ENCODE measurements at regions not wholly inside any gene's neighbourhood (a gene's known extent, or its start where the extent isn't known, plus 50 kb on each side); places are given as distances from the start of the nearest gene placed in this dataset.

- Mint-ChIP-seq H3K9me3 (peaks cover 3% of the 10 kb centered on the region), H3K27me3 (ENCODE audit: low read depth) (no peaks in the 10 kb centered on the region), H3K4me3 (no peak overlapping the region), H3K36me3 (ENCODE audit: low read depth) (no peaks in the 10 kb centered on the region), H3K4me1 (ENCODE audit: low read depth) (no peaks in the 10 kb centered on the region), H3K27ac (no peak overlapping the region)
- intact Hi-C loops (cut with micrococcal nuclease), result no loop called here
- DNase-seq, result no peak
- CTCF ChIA-PET, result no interaction called here
Measured at GRCh38 chr18:52280702-52281101, 59.3 kb upstream of the DCC start.

GRCh38 chr18:52283927-52284326 lies 56.1 kb upstream of the DCC start:
- intact Hi-C loops (cut with micrococcal nuclease), result no loop called here
- Mint-ChIP-seq H3K4me1 (ENCODE audit: low read depth) (no peaks in the 10 kb centered on the region), H3K4me3 (no peak overlapping the region), H3K9me3 (peaks cover 3% of the 10 kb centered on the region), H3K36me3 (ENCODE audit: low read depth) (no peaks in the 10 kb centered on the region), H3K27ac (no peak overlapping the region), H3K27me3 (ENCODE audit: low read depth) (no peaks in the 10 kb centered on the region)
- CTCF ChIA-PET, result interaction anchor here (0.6 kb wide), 1 partner anchor 1281 kb away, joined by 3 read pairs; no protein-coding TSS in a partner anchor
- DNase-seq, result no peak

GRCh38 chr18:52286675-52287074 lies 53.3 kb upstream of the DCC start:
- H3K27me3 Mint-ChIP-seq (ENCODE audit: low read depth), result no peaks in the 10 kb centered on the region
- CTCF ChIA-PET, result no interaction called here
- H3K9me3 Mint-ChIP-seq, result no peaks in the 10 kb centered on the region
- no peak for DNase-seq
- intact Hi-C loops (cut with micrococcal nuclease), result no loop called here
- H3K4me1 Mint-ChIP-seq (ENCODE audit: low read depth), result no peaks in the 10 kb centered on the region
- no peak overlapping the region for H3K27ac Mint-ChIP-seq
- no peak overlapping the region for H3K4me3 Mint-ChIP-seq
- H3K36me3 Mint-ChIP-seq (ENCODE audit: low read depth), result no peaks in the 10 kb centered on the region

- H3K4me3 Mint-ChIP-seq, result no peak overlapping the region
- no peaks in the 10 kb centered on the region for H3K4me1 Mint-ChIP-seq (ENCODE audit: low read depth)
- H3K27ac Mint-ChIP-seq, result no peak overlapping the region
- H3K9me3 Mint-ChIP-seq, result no peaks in the 10 kb centered on the region
- CTCF ChIA-PET, result no interaction called here
- no peaks in the 10 kb centered on the region for H3K27me3 Mint-ChIP-seq (ENCODE audit: low read depth)
- no peaks in the 10 kb centered on the region for H3K36me3 Mint-ChIP-seq (ENCODE audit: low read depth)
- no peak for DNase-seq
- intact Hi-C loops (cut with micrococcal nuclease), result no loop called here
Measured at GRCh38 chr18:52287151-52287550, 52.8 kb upstream of the DCC start.

GRCh38 chr18:52288403-52289004 lies 51.5 kb upstream of the DCC start:
- intact Hi-C loops (cut with micrococcal nuclease), result loop anchor here (1.0 to 2.0 kb wide), 2 partner anchors 620 to 668 kb away; no protein-coding TSS in a partner anchor
- Mint-ChIP-seq H3K27ac (no peak overlapping the region), H3K9me3 (no peaks in the 10 kb centered on the region), H3K4me3 (no peak overlapping the region), H3K36me3 (ENCODE audit: low read depth) (no peaks in the 10 kb centered on the region), H3K4me1 (ENCODE audit: low read depth) (no peaks in the 10 kb centered on the region), H3K27me3 (ENCODE audit: low read depth) (no peaks in the 10 kb centered on the region)
- CTCF ChIA-PET, result interaction anchor here (0.7 to 1.6 kb wide), 2 partner anchors 12 to 620 kb away, joined by 3 to 4 read pairs; no protein-coding TSS in a partner anchor
- peak; percentile 33 for DNase-seq

- H3K9me3 Mint-ChIP-seq, result no peaks in the 10 kb centered on the region
- CTCF ChIA-PET, result interaction anchor here (1.6 kb wide), 1 partner anchor 11 kb away, joined by 4 read pairs; no protein-coding TSS in a partner anchor
- H3K4me1 Mint-ChIP-seq (ENCODE audit: low read depth), result no peaks in the 10 kb centered on the region
- no peak overlapping the region for H3K27ac Mint-ChIP-seq
- no peak overlapping the region for H3K4me3 Mint-ChIP-seq
- H3K36me3 Mint-ChIP-seq (ENCODE audit: low read depth), result no peaks in the 10 kb centered on the region
- intact Hi-C loops (cut with micrococcal nuclease), result loop anchor here (2.0 kb wide), 1 partner anchor 669 kb away; no protein-coding TSS in a partner anchor
- H3K27me3 Mint-ChIP-seq (ENCODE audit: low read depth), result no peaks in the 10 kb centered on the region
- DNase-seq, result no peak
Measured at GRCh38 chr18:52289392-52289791, 50.6 kb upstream of the DCC start.
